Osteocyte (in vitro differentiated cells): ENCODE measurements at regions not wholly inside any gene's neighbourhood (a gene's known extent, or its start where the extent isn't known, plus 50 kb on each side); places are given as distances from the start of the nearest gene placed in this dataset.

Experiments
- DNase-seq: peaks from one replicate; pipeline ENCODE4 v3.0.0; 2021; ENCODE audit warnings: mixed read lengths; ENCODE audit not compliant: unreplicated experiment; ENCODE audit errors: extremely low spot score
- H3K27ac Mint-ChIP-seq: one replicate; pipeline ENCODE4 v1.8.0; 2021; ENCODE audit warnings: mild to moderate bottlenecking, mixed read lengths; ENCODE audit not compliant: unreplicated experiment
- H3K27me3 Mint-ChIP-seq: one replicate; pipeline ENCODE4 v1.8.0; 2021; ENCODE audit warnings: mixed read lengths; ENCODE audit not compliant: unreplicated experiment
- H3K36me3 Mint-ChIP-seq: one replicate; pipeline ENCODE4 v1.8.0; 2021; ENCODE audit warnings: mixed read lengths; ENCODE audit not compliant: unreplicated experiment
- H3K4me1 Mint-ChIP-seq: one replicate; pipeline ENCODE4 v1.8.0; 2021; ENCODE audit warnings: mixed read lengths; ENCODE audit not compliant: unreplicated experiment
- H3K4me3 Mint-ChIP-seq: one replicate; pipeline ENCODE4 v1.8.0; 2021; ENCODE audit warnings: mild to moderate bottlenecking, moderate library complexity, mixed read lengths; ENCODE audit not compliant: unreplicated experiment
- H3K9me3 Mint-ChIP-seq: one replicate; pipeline ENCODE4 v1.8.0; 2021; ENCODE audit warnings: mixed read lengths; ENCODE audit not compliant: unreplicated experiment
- TF ChIP-seq, protein P1 (sequence below): fragments of 200-600 bp; sonication (generic); IDR thresholded peaks from 2 replicates; pipeline ENCODE4 v1.5.0; 2021; ENCODE audit warnings: antibody characterized with exemption, mild to moderate bottlenecking, moderate library complexity

DNA sequence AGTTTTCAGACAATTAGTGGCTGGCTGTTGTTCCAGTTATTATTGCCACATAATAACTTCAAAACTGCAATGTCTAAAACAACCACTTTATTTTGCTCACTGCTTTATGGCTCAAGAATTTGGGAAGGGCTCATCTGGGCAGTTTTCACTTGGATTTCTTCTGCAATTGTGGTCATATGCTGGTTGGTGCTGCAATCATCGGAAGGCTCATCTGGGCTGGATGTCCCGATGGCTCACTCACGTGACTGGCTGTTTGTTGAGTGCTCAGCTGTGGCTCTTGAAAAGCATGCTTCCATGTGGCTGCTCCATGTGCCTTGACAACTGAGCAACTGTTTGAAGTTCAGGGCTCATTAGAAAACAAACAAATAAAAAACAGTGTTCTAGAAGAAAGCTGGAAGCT lies 1032.5 kb downstream of the DTWD2 start:
- Mint-ChIP-seq H3K4me1 (no peaks in the 10 kb centered on the region), H3K27me3 (no peaks in the 10 kb centered on the region), H3K4me3 (no peak overlapping the region), H3K36me3 (no peaks in the 10 kb centered on the region), H3K27ac (no peak overlapping the region), H3K9me3 (no peaks in the 10 kb centered on the region)
- TF ChIP-seq, protein P1, sequence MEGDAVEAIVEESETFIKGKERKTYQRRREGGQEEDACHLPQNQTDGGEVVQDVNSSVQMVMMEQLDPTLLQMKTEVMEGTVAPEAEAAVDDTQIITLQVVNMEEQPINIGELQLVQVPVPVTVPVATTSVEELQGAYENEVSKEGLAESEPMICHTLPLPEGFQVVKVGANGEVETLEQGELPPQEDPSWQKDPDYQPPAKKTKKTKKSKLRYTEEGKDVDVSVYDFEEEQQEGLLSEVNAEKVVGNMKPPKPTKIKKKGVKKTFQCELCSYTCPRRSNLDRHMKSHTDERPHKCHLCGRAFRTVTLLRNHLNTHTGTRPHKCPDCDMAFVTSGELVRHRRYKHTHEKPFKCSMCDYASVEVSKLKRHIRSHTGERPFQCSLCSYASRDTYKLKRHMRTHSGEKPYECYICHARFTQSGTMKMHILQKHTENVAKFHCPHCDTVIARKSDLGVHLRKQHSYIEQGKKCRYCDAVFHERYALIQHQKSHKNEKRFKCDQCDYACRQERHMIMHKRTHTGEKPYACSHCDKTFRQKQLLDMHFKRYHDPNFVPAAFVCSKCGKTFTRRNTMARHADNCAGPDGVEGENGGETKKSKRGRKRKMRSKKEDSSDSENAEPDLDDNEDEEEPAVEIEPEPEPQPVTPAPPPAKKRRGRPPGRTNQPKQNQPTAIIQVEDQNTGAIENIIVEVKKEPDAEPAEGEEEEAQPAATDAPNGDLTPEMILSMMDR = no peak
- no peak for DNase-seq

DNA sequence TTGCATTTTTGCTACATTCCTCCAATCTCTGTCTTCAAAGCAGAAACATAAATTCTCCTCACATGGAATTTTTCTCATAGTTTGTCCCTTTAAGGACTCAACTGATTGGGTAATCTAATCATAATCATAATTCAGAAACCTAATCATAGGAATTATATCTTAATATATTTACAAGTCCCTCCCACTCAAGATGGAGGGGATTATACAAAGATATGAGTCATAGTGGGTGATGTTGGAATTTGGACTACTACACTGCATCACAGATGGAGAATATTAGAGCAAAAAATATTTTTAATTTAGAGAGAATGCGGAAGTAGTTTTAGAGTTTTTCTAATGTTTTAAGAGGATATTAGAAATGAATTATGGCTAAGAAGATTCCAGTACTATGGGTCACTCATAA lies 1034.0 kb downstream of the DTWD2 start:
- H3K27me3 Mint-ChIP-seq = no peaks in the 10 kb centered on the region
- no peak overlapping the region for H3K27ac Mint-ChIP-seq
- no peaks in the 10 kb centered on the region for H3K9me3 Mint-ChIP-seq
- no peaks in the 10 kb centered on the region for H3K36me3 Mint-ChIP-seq
- H3K4me1 Mint-ChIP-seq = no peaks in the 10 kb centered on the region
- no peak for DNase-seq
- TF ChIP-seq, protein P1 = no peak
- no peak overlapping the region for H3K4me3 Mint-ChIP-seq

DNA sequence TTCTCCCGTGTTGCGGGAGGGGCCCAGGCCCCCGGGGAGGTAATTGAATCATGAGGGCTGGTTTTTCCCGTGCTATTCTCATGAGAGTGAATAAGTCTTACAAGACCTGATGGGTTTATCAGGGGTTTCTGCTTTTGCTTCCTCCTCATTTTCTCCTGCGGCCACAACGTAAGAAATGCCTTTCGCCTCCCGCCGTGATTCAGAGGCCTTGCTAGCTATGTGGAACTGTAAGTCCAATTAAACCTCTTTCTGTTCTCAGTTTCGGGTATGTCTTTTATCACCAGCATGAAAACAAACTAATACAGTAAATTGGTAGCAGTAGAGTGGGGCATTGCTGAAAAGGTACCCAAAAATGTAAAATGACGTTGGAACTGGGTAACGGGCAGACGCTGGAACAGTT lies 1035.1 kb downstream of the DTWD2 start:
- Mint-ChIP-seq H3K4me1 (no peaks in the 10 kb centered on the region), H3K27ac (no peak overlapping the region), H3K4me3 (no peak overlapping the region), H3K36me3 (no peaks in the 10 kb centered on the region), H3K9me3 (no peaks in the 10 kb centered on the region), H3K27me3 (no peaks in the 10 kb centered on the region)
- DNase-seq = no peak
- TF ChIP-seq, protein P1 = no peak

DNA sequence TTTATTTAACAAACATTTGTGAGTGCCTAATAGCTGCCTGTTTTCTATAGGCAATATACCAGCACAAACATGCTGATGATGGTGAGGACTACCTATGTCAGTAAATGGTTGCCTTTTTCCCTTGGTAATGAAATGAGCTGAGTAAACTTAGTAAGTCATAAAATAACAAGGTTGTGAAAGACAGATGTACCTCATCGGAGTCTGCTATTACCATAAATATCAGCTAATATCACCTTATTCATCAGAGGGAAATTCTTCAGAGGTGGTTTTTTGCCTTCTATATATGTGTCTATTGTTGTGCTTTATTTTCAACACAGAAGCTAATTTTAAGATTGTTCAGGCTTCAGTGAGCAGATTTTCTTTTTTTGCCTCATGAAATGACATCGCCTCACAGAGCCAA lies 1040.5 kb downstream of the DTWD2 start:
- TF ChIP-seq, protein P1 = no peak
- no peaks in the 10 kb centered on the region for H3K36me3 Mint-ChIP-seq

DNA sequence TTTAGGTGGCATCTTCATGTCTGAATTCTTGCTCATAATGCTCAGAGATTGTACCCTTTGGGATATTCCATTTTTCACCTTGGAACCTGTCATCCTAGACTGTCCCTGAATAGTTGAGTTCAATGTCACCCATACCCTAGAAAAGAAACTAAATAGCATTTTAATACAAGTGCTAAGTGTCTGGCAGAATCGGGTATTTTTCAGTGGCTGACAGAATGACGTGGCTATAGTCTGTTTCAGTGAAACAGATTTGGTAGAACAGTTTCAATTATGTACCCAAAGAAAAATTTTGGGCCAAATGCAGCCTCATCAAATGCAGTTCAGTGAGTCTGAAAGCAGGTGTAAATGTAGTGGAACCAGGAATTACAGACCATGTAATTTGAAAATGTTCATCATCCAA lies 1041.2 kb downstream of the DTWD2 start:
- no peak for DNase-seq
- TF ChIP-seq, protein P1 = no peak
- Mint-ChIP-seq H3K4me1 (peaks cover 9% of the 10 kb centered on the region), H3K27ac (no peak overlapping the region), H3K9me3 (no peaks in the 10 kb centered on the region), H3K27me3 (no peaks in the 10 kb centered on the region), H3K36me3 (no peaks in the 10 kb centered on the region), H3K4me3 (no peak overlapping the region)

More for the DNA sequence above, 1040.5 kb downstream of the DTWD2 start:
- Mint-ChIP-seq H3K27me3 (no peaks in the 10 kb centered on the region), H3K4me3 (no peak overlapping the region), H3K9me3 (no peaks in the 10 kb centered on the region), H3K4me1 (peaks cover 9% of the 10 kb centered on the region), H3K27ac (no peak overlapping the region)
- no peak for DNase-seq
